Heart right ventricle (tissue), 16 donors: ENCODE measurements at regions not wholly inside any gene's neighbourhood (a gene's known extent, or its start where the extent isn't known, plus 50 kb on each side); places are given as distances from the start of the nearest gene placed in this dataset.

ENCODE experiments used
- ATAC-seq, 8 donors: fragments of 200-7000 bp; cut with Tn5 transposase; one replicate each; pipeline ENCODE4 v1.9.1; 2020; ENCODE audit warnings: mild to moderate bottlenecking in 8 of 8, moderate library complexity in 8 of 8, moderate number of reproducible peaks in 1 of 8
- DNase-seq, 2 donors: peaks; one replicate each; pipeline ENCODE4 v3.0.0-alpha.2; 2020
- H3K27ac ChIP-seq, 10 donors: fragments of 200-600 bp; sonication (generic) in 2 of 10; one replicate each; pipeline versions ENCODE4 v1.5.0 to v1.8.0; 2020 to 2022; ENCODE audit warnings: mild to moderate bottlenecking in 3 of 10
- H3K27me3 ChIP-seq, 7 donors: fragments of 200-600 bp; one replicate each; pipeline ENCODE4 v1.8.0; 2021 to 2022; ENCODE audit warnings: mild to moderate bottlenecking in 2 of 7
- H3K36me3 ChIP-seq, 9 donors: fragments of 200-600 bp; sonication (generic) in 1 of 9; one replicate each; pipeline versions ENCODE4 v1.5.0 to v1.8.0; 2020 to 2022; ENCODE audit warnings: mild to moderate bottlenecking in 2 of 9
- H3K4me1 ChIP-seq, 9 donors: fragments of 200-600 bp; sonication (generic) in 1 of 9; one replicate each; pipeline versions ENCODE4 v1.5.0 to v1.8.0; 2020 to 2022; ENCODE audit warnings: mild to moderate bottlenecking in 4 of 9
- H3K4me3 ChIP-seq, 10 donors: fragments of 200-600 bp; sonication (generic) in 2 of 10; one replicate each; pipeline versions ENCODE4 v1.5.0 to v1.8.0; 2020 to 2022; ENCODE audit warnings: mild to moderate bottlenecking in 7 of 10, moderate library complexity in 2 of 10
- H3K9me3 ChIP-seq, 11 donors: fragments of 200-600 bp in 10 of 11; sonication (generic) in 2 of 11; one replicate each; pipeline versions ENCODE4 v1.5.0 to v1.8.0; 2013 to 2022; ENCODE audit warnings: mild to moderate bottlenecking in 2 of 11, control low read depth in 1 of 11, moderate library complexity in 1 of 11
- WGBS, 2 donors: extraction: QIAGEN DNeasy Blood & Tissue Kit; methylation state at CpG; one replicate each; pipeline ENCODE4 v1.1.7; 2013; ENCODE audit warnings: inconsistent platforms in 1 of 2; 5-methylcytosine and 5-hydroxymethylcytosine counted together
- intact Hi-C, 10 donors: fragments of 100-400 bp; cut with DNase I; formaldehyde crosslinking; loops; one replicate each; pipeline versions ENCODE4 v1.11.1 to v1.14.2; 2022
- TF ChIP-seq, protein P1 (sequence below), 9 donors: fragments of 200-600 bp; sonication (generic) in 2 of 9; IDR thresholded peaks; one replicate each; pipeline versions ENCODE4 v1.5.0 to v1.8.0; 2021 to 2022; ENCODE audit warnings: antibody characterized with exemption in 9 of 9, mild to moderate bottlenecking in 5 of 9, moderate library complexity in 1 of 9
- donor health status: Arrhythmogenic right ventricular cardiomyopathy.
- donor health status: ischemic (EF 13 %, LVEDD 7.1; RV severe dilation, severe dysfunction).
- donor health status: healthy with polysubstance abuse.
- donor health status: DM: no; HTN: yes; CAD: no.
- donor health status: DM: no; HTN: no; CAD: no.
- donor health status: ischemic (EF 25% LVEDD 6.9; RV normal size, moderate dysfunction).
- donor health status: ischemic (EF 25% LVEDD 5.7; RV mildly dilated, moderate dysfunction).
- donor health status: healthy.
- donor health status: DM: yes; HTN: yes; CAD: no.
- donor health status: Ischemic cardiomyopathy.
- donor health status: ischemic (EF 35%, LVEDD 5.7; RV mildly dilated, moderate dysfunction).
- donor health status: nonischemic (EF 11% LVEDD 7.7; RV severe dilation, severe dysfunction).
- donor health status: DM: yes; HTN: yes; CAD: no.
- donor health status: PGD.
- donor health status: ischemic (EF 29% LVEDD 5.4; RV normal size, mild dysfunction).
- donor health status: nonischemic (EF 23%, LVEDD 6.1; RV moderate dilation, normal function).

GRCh38 chr1:60670302-60670701, 412.1 kb upstream of the NFIA start:
- peaks cover 0 to 4% (median 0%) of the 10 kb centered on the region in 11 donors for H3K9me3 ChIP-seq
- ATAC-seq: no peak
- no peak overlapping the region for H3K4me3 ChIP-seq
- H3K36me3 ChIP-seq: no peaks in the 10 kb centered on the region
- DNase-seq: no peak
- no peaks in the 10 kb centered on the region for H3K27me3 ChIP-seq
- H3K4me1 ChIP-seq: no peaks in the 10 kb centered on the region
- H3K27ac ChIP-seq: no peak overlapping the region
- intact Hi-C loops: no loop called here
- TF ChIP-seq, protein P1, sequence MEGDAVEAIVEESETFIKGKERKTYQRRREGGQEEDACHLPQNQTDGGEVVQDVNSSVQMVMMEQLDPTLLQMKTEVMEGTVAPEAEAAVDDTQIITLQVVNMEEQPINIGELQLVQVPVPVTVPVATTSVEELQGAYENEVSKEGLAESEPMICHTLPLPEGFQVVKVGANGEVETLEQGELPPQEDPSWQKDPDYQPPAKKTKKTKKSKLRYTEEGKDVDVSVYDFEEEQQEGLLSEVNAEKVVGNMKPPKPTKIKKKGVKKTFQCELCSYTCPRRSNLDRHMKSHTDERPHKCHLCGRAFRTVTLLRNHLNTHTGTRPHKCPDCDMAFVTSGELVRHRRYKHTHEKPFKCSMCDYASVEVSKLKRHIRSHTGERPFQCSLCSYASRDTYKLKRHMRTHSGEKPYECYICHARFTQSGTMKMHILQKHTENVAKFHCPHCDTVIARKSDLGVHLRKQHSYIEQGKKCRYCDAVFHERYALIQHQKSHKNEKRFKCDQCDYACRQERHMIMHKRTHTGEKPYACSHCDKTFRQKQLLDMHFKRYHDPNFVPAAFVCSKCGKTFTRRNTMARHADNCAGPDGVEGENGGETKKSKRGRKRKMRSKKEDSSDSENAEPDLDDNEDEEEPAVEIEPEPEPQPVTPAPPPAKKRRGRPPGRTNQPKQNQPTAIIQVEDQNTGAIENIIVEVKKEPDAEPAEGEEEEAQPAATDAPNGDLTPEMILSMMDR (IDR thresholded peaks at IDR 0.05): no peak
- 90 to 91% methylated on average over 4 of the region's 4 CpGs for WGBS, 2 donors

GRCh38 chr1:60668585-60668984, 413.8 kb upstream of the NFIA start:
- 89 to 90% methylated on average over 8 of the region's 8 CpGs for WGBS, 2 donors
- intact Hi-C loops: no loop called here
- Histone ChIP-seq H3K4me1 (no peaks in the 10 kb centered on the region), H3K27ac (no peak overlapping the region), H3K36me3 (no peaks in the 10 kb centered on the region), H3K4me3 (no peak overlapping the region), H3K9me3 (peaks cover 0 to 4% (median 0%) of the 10 kb centered on the region in 11 donors), H3K27me3 (no peaks in the 10 kb centered on the region)
- ATAC-seq: no peak
- TF ChIP-seq, protein P1 (IDR thresholded peaks at IDR 0.05): no peak
- no peak for DNase-seq

DNA sequence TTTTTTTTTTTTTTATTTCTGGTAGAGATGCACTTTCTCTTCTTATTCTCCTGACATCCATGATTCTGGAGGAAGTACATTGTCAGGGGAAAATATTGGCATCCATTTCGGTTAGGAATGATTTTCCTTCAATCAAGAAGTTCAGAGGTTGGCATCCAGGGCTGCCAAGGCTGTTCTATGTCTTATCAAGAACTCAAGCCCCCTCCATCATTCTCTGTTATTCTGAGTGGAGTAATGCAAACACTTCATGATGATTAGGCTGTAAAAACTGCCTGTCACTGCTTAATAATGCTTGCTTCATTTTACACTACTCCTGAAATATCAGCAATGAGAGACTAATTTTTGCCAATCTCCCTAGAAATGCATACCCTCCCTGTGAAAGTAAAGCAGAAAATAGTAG, 417.1 kb upstream of the NFIA start:
- Histone ChIP-seq H3K27me3 (no peaks in the 10 kb centered on the region), H3K4me3 (no peak overlapping the region), H3K4me1 (no peaks in the 10 kb centered on the region), H3K9me3 (no peaks in the 10 kb centered on the region), H3K27ac (no peak overlapping the region), H3K36me3 (no peaks in the 10 kb centered on the region)
- DNase-seq (no peak), ATAC-seq (no peak)
- WGBS, 2 donors: 84 to 88% methylated on average over 1 of the region's 1 CpG
- intact Hi-C loops: no loop called here
- TF ChIP-seq, protein P1 (IDR thresholded peaks at IDR 0.05): no peak

DNA sequence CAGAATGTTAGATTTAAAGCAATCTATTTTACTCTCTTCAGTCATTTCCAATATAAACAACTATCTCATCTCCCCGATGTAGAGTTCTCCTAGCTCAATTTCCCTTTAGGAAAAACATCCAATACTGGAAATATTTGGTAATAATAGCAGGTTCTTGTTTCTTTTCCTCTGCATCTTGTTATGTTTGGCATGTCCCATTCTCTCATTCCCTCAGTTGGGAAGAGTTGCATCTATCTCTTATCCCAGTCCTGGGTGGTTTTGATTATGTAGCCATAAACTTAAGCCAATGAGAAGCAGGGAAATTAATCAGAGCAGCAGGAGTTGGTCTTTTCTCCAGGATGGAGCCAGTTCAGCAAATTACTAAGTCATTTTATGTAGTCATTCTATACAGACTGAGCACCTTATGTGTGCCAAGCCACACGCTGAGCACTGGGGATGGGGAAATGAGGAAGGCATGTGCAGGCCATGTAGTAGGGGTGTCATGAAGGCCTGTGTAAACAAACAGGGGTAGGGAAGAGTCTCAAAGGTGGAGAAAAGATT, 418.2 kb upstream of the NFIA start:
- no peaks in the 10 kb centered on the region for H3K4me1 ChIP-seq
- DNase-seq (no peak), ATAC-seq (no peak)
- H3K27me3 ChIP-seq: no peaks in the 10 kb centered on the region
- no peak overlapping the region for H3K27ac ChIP-seq
- intact Hi-C loops: no loop called here
- no peaks in the 10 kb centered on the region for H3K36me3 ChIP-seq
- H3K4me3 ChIP-seq: no peak overlapping the region
- WGBS, 2 donors: 63 to 71% methylated on average over 2 of the region's 2 CpGs
- no peaks in the 10 kb centered on the region for H3K9me3 ChIP-seq
- TF ChIP-seq, protein P1 (IDR thresholded peaks at IDR 0.05): no peak
